SH-SY5Y (cell line): ENCODE measurements at regions not wholly inside any gene's neighbourhood (a gene's known extent, or its start where the extent isn't known, plus 50 kb on each side); places are given as distances from the start of the nearest gene placed in this dataset.

Experiments used
- GATA2 ChIP-seq: IDR thresholded peaks from 2 replicates; pipeline ENCODE4 v1.6.1; 2011; ENCODE audit warnings: mild to moderate bottlenecking, low read depth, low read length
- GATA3 ChIP-seq: IDR thresholded peaks from 2 replicates; pipeline ENCODE4 v1.6.1; 2011; ENCODE audit warnings: low read depth, mild to moderate bottlenecking, low read length, moderate library complexity

DNA sequence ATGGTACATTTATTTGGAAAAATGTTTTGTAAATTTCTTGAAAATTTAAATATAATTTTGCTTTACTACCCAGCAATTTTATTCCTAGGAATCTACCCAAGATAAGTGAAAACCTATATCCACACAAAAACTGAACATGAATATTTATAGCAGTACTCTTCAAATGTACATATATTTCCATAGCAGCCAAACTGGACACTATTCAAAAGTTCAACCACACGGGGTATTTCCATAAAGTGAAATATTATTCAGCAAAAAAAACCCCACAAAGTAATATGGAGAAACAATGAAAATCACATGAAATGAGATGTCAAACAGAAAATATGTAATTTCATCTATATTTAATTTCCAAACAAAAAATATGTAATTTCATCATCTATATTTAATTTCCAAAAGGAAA is 1247.6 kb upstream of the TMEFF2 start:
- TF ChIP-seq GATA2 (no peak), GATA3 (no peak)
